HL-60 (cell line): ENCODE measurements at regions not wholly inside any gene's neighbourhood (a gene's known extent, or its start where the extent isn't known, plus 50 kb on each side); places are given as distances from the start of the nearest gene placed in this dataset.
"Not testable (repeated sequence)": the region's sequence is repeated elsewhere in the genome, so short reads cannot be mapped to it uniquely, and the experiment has no call there.

Experiments used
- DNase-seq, 2 experiments: peaks; one replicate each; pipeline ENCODE4 v3.0.0-alpha.2; 2010 to 2020; ENCODE audit warnings: low read depth in 1 of 2, low spot score in 1 of 2
- H3K27ac ChIP-seq: fragments of 250-450 bp; sonication (Bioruptor Pico); replicated peaks from 2 replicates; pipeline ENCODE4 v1.5.1; 2020; ENCODE audit warnings: mild to moderate bottlenecking, moderate library complexity
- H3K27me3 ChIP-seq: fragments of 250-450 bp; sonication (Bioruptor Pico); 2 replicates; pipeline ENCODE4 v1.5.1; 2021; ENCODE audit warnings: mild to moderate bottlenecking, moderate library complexity; ENCODE audit not compliant: insufficient read depth, poor library complexity, severe bottlenecking
- H3K4me3 ChIP-seq: replicated peaks from 2 replicates; pipeline ENCODE4 v1.5.1; 2011; ENCODE audit warnings: mild to moderate bottlenecking, control low read depth, low read length; ENCODE audit not compliant: insufficient read depth
- CTCF ChIP-seq: IDR thresholded peaks from one replicate; pipeline ENCODE4 v1.5.1; 2011; ENCODE audit warnings: low read length, control low read depth, inconsistent platforms; ENCODE audit not compliant: insufficient read depth
- GABPA ChIP-seq: IDR thresholded peaks from 2 replicates; pipeline ENCODE4 v1.6.1; 2012; ENCODE audit warnings: low read depth
- POLR2AphosphoS5 ChIP-seq: IDR thresholded peaks from 2 replicates; pipeline ENCODE4 v1.6.1; 2012; ENCODE audit warnings: low read depth
- REST ChIP-seq: IDR thresholded peaks from 2 replicates; pipeline ENCODE4 v1.6.1; 2012; ENCODE audit warnings: low read depth; ENCODE audit not compliant: insufficient replicate concordance
- SPI1 ChIP-seq: IDR thresholded peaks from 2 replicates; pipeline ENCODE4 v1.6.1; 2012; ENCODE audit warnings: low read depth, mild to moderate bottlenecking, borderline replicate concordance

DNA sequence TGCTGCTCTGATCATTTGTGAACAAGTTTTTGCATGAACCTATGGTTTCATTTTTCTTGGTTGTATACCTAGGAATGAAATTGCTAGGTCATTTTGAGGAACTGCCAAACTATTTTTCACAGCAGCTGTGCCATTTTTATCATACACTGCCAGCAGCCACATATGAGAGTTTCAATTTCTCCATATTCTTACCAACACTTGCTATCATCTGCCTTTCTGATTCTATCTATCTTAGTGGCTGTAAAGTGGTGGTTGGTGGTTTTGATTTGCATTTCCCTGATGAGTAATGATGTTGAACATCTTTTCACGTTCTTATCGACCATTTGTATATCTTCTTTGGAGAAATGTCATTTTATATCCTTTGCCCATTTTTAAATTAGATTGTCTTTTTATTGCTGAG lies 146.1 kb downstream of the C12orf75 start:
- Histone ChIP-seq H3K27ac (no peak overlapping the region), H3K27me3 (peaks cover 2% of the 10 kb centered on the region), H3K4me3 (no peak overlapping the region)
- DNase-seq, result no peak
- TF ChIP-seq SPI1 (no peak), GABPA (no peak), CTCF (no peak), REST (no peak), POLR2AphosphoS5 (no peak)

- Histone ChIP-seq H3K4me3 (no peak overlapping the region), H3K27ac (no peak overlapping the region), H3K27me3 (peaks cover 2% of the 10 kb centered on the region)
- no peak for DNase-seq
- no peak for TF ChIP-seq POLR2AphosphoS5
- TF ChIP-seq REST, result no peak
- no peak for TF ChIP-seq GABPA
These were observed 147.4 kb downstream of the C12orf75 start for GRCh38 chr12:105477873-105478272.

- not testable (repeated sequence) for H3K4me3 ChIP-seq, H3K27ac ChIP-seq, H3K27me3 ChIP-seq, DNase-seq
These were observed 148.3 kb downstream of the C12orf75 start for GRCh38 chr12:105478788-105479187.

DNA sequence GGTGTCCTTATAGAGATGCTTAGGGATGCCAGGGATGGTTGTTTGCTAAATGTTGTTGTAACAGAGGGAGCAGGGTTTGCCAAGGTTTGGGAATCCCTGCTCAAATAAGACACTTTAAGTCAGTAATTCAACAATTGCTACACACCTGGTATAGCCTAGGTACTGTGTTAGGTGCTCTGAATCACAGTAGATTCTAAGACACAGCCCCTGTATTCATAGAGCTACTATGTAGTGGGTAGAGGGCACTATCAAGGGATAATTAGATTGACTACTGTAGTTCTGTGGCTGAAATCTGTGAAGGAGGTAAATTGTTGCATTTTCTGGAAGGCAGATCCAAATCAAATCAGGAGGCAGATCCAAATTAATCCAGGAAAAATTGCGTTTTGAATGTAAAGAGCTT lies 149.2 kb downstream of the C12orf75 start:
- peaks cover 2% of the 10 kb centered on the region for H3K27me3 ChIP-seq
- H3K27ac ChIP-seq, result no peak overlapping the region
- H3K4me3 ChIP-seq, result no peak overlapping the region
- no peak for DNase-seq
- TF ChIP-seq CTCF, result no peak
- TF ChIP-seq REST, result no peak
- TF ChIP-seq SPI1, result no peak
- TF ChIP-seq POLR2AphosphoS5, result no peak
- no peak for TF ChIP-seq GABPA
